ENCODE measurements at regions not wholly inside any gene's neighbourhood (a gene's known extent, or its start where the extent isn't known, plus 50 kb on each side); places are given as distances from the start of the nearest gene placed in this dataset.

- TF ChIP-seq TAF1 (IDR thresholded peaks at IDR 0.05; ENCODE audit: borderline replicate concordance, insufficient read depth, low read length) (no peak), SIN3A (IDR thresholded peaks at IDR 0.05; ENCODE audit: borderline replicate concordance, insufficient read depth, low read length) (no peak), POLR2AphosphoS5 (IDR thresholded peaks at IDR 0.05; ENCODE audit: low read depth, low read length) (no peak), FOXP2 (optimal IDR thresholded peaks at IDR 0.05; ENCODE audit: borderline replicate concordance, extremely low read depth, extremely low read length, insufficient read depth) (no peak), REST (IDR thresholded peaks at IDR 0.05; ENCODE audit: insufficient read depth in 1 of 2, low read depth in 2 of 2, low read length in 2 of 2) (no peak)
These were observed 69.1 kb downstream of the INHBB start for GRCh38 chr2:120415060-120415459.

- TF ChIP-seq REST (IDR thresholded peaks at IDR 0.05; ENCODE audit: insufficient read depth in 1 of 2, low read depth in 2 of 2, low read length in 2 of 2), result no peak
- no peak for TF ChIP-seq TAF1 (IDR thresholded peaks at IDR 0.05; ENCODE audit: borderline replicate concordance, insufficient read depth, low read length)
- no peak for TF ChIP-seq SIN3A (IDR thresholded peaks at IDR 0.05; ENCODE audit: borderline replicate concordance, insufficient read depth, low read length)
- no peak for TF ChIP-seq POLR2AphosphoS5 (IDR thresholded peaks at IDR 0.05; ENCODE audit: low read depth, low read length)
- TF ChIP-seq FOXP2 (optimal IDR thresholded peaks at IDR 0.05; ENCODE audit: borderline replicate concordance, extremely low read depth, extremely low read length, insufficient read depth), result no peak
These were observed 70.0 kb downstream of the INHBB start for GRCh38 chr2:120415728-120416509.

GRCh38 chr2:120418174-120418787, 72.3 kb downstream of the INHBB start:
- no peak for TF ChIP-seq SIN3A (IDR thresholded peaks at IDR 0.05; ENCODE audit: borderline replicate concordance, insufficient read depth, low read length)
- no peak for TF ChIP-seq POLR2AphosphoS5 (IDR thresholded peaks at IDR 0.05; ENCODE audit: low read depth, low read length)
- no peak for TF ChIP-seq TAF1 (IDR thresholded peaks at IDR 0.05; ENCODE audit: borderline replicate concordance, insufficient read depth, low read length)
- no peak for TF ChIP-seq REST (IDR thresholded peaks at IDR 0.05; ENCODE audit: insufficient read depth in 1 of 2, low read depth in 2 of 2, low read length in 2 of 2)
- TF ChIP-seq FOXP2 (optimal IDR thresholded peaks at IDR 0.05; ENCODE audit: borderline replicate concordance, extremely low read depth, extremely low read length, insufficient read depth), result no peak

- TF ChIP-seq FOXP2 (optimal IDR thresholded peaks at IDR 0.05; ENCODE audit: borderline replicate concordance, extremely low read depth, extremely low read length, insufficient read depth) (no peak), POLR2AphosphoS5 (IDR thresholded peaks at IDR 0.05; ENCODE audit: low read depth, low read length) (no peak), SIN3A (IDR thresholded peaks at IDR 0.05; ENCODE audit: borderline replicate concordance, insufficient read depth, low read length) (no peak), TAF1 (IDR thresholded peaks at IDR 0.05; ENCODE audit: borderline replicate concordance, insufficient read depth, low read length) (no peak), REST (IDR thresholded peaks at IDR 0.05; ENCODE audit: insufficient read depth in 1 of 2, low read depth in 2 of 2, low read length in 2 of 2) (no peak)
These were observed 73.1 kb downstream of the INHBB start for GRCh38 chr2:120419073-120419472.

Data from PFSK-1 (cell line).